ENCODE measurements at regions not wholly inside any gene's neighbourhood (a gene's known extent, or its start where the extent isn't known, plus 50 kb on each side); places are given as distances from the start of the nearest gene placed in this dataset.

DNA sequence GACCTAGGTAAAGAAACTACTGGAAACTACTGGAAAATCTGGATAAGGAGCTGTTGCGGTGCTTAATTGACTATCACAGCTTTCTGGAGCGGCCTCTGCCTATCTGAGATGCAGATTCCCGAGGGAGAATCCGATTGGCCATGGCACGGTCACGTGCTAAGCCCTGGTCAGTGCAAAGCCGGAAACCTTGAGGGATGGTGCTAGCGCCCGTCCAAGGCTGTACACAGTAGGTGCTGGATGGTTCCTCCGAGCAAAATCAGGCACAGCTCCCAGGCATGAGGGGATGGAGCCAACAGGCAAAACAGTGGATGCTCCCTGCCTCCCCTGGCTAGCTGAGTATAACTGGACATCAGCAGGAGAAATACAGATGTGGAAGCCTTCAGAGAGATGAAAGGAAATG lies 238.7 kb upstream of the HES1 start:
- TF ChIP-seq, protein P1, sequence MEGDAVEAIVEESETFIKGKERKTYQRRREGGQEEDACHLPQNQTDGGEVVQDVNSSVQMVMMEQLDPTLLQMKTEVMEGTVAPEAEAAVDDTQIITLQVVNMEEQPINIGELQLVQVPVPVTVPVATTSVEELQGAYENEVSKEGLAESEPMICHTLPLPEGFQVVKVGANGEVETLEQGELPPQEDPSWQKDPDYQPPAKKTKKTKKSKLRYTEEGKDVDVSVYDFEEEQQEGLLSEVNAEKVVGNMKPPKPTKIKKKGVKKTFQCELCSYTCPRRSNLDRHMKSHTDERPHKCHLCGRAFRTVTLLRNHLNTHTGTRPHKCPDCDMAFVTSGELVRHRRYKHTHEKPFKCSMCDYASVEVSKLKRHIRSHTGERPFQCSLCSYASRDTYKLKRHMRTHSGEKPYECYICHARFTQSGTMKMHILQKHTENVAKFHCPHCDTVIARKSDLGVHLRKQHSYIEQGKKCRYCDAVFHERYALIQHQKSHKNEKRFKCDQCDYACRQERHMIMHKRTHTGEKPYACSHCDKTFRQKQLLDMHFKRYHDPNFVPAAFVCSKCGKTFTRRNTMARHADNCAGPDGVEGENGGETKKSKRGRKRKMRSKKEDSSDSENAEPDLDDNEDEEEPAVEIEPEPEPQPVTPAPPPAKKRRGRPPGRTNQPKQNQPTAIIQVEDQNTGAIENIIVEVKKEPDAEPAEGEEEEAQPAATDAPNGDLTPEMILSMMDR (IDR thresholded peaks at IDR 0.05) = no peak
- TF ChIP-seq POLR2A (IDR thresholded peaks at IDR 0.05) = no peak

All from prostate gland (tissue), 2 donors.